Naive thymus-derived CD4-positive, alpha-beta T cell (primary cell): ENCODE measurements at regions not wholly inside any gene's neighbourhood (a gene's known extent, or its start where the extent isn't known, plus 50 kb on each side); places are given as distances from the start of the nearest gene placed in this dataset.
"Not testable (repeated sequence)": the region's sequence is repeated elsewhere in the genome, so short reads cannot be mapped to it uniquely, and the experiment has no call there.

ENCODE experiments used
- ATAC-seq: fragments of 150-1000 bp; cut with Tn5 transposase; 2 replicates; pipeline ENCODE4 v1.10.0; 2021; ENCODE audit warnings: mild to moderate bottlenecking, moderate library complexity
- CTCF ChIA-PET: fragments of 350-600 bp; sonication (Branson Sonifier 250); formaldehyde crosslinking; loops from one replicate; lab custom pipeline; 2021; ENCODE audit warnings: antibody characterized with exemption; lab: Charles Lee
- POLR2A ChIA-PET: fragments of 350-600 bp; sonication (Branson Sonifier 250); formaldehyde crosslinking; loops from one replicate; lab custom pipeline; 2021; ENCODE audit warnings: antibody characterized with exemption, inconsistent platforms; lab: Charles Lee
- DNase-seq, 9 donors: peaks; one replicate each; pipeline versions ENCODE4 v3.0.0 to v3.0.0-alpha.2; 2020 to 2022; ENCODE audit warnings: mixed read lengths in 1 of 9
- H3K27ac ChIP-seq: one replicate; pipeline ENCODE4 v1.7.0; 2013; ENCODE audit warnings: mild to moderate bottlenecking, low read depth, low read length, moderate library complexity
- H3K27me3 ChIP-seq, 2 donors: one replicate each; pipeline ENCODE4 v1.7.0; 2013; ENCODE audit warnings: low read length in 2 of 2, mild to moderate bottlenecking in 2 of 2, moderate library complexity in 2 of 2; ENCODE audit not compliant: control insufficient read depth in 2 of 2, insufficient read depth in 2 of 2
- H3K36me3 ChIP-seq, 3 experiments: 1 replicate in 2 of 3; 2 replicates in 1 of 3; pipeline ENCODE4 v1.7.0; 2013; ENCODE audit warnings: low read length in 3 of 3, mild to moderate bottlenecking in 3 of 3, moderate library complexity in 1 of 3; ENCODE audit not compliant: insufficient read depth in 3 of 3, control insufficient read depth in 2 of 3
- H3K4me1 ChIP-seq, 2 donors: one replicate each; pipeline ENCODE4 v1.7.0; 2013; ENCODE audit warnings: low read length in 2 of 2, mild to moderate bottlenecking in 2 of 2, moderate library complexity in 1 of 2; ENCODE audit not compliant: control insufficient read depth in 2 of 2, insufficient read depth in 2 of 2
- H3K4me3 ChIP-seq: 2 replicates; pipeline ENCODE4 v1.7.0; 2013; ENCODE audit warnings: mild to moderate bottlenecking, low read length
- H3K9me3 ChIP-seq, 3 experiments: 1 replicate in 2 of 3; 2 replicates in 1 of 3; pipeline ENCODE4 v1.7.0; 2013; ENCODE audit warnings: low read length in 3 of 3; ENCODE audit not compliant: control insufficient read depth in 2 of 3
- H3K27ac Mint-ChIP-seq, 9 donors: one replicate each; pipeline ENCODE4 v1.8.0; 2020 to 2022; ENCODE audit warnings: mixed read lengths in 9 of 9, mild to moderate bottlenecking in 8 of 9, moderate library complexity in 5 of 9, inconsistent platforms in 2 of 9
- H3K27me3 Mint-ChIP-seq, 5 donors: one replicate each; pipeline ENCODE4 v1.8.0; 2021 to 2022; ENCODE audit warnings: mixed read lengths in 5 of 5, mild to moderate bottlenecking in 1 of 5
- H3K36me3 Mint-ChIP-seq, 5 donors: one replicate each; pipeline ENCODE4 v1.8.0; 2020 to 2022; ENCODE audit warnings: mixed read lengths in 5 of 5, mild to moderate bottlenecking in 3 of 5, inconsistent platforms in 1 of 5
- H3K4me1 Mint-ChIP-seq, 7 donors: one replicate each; pipeline ENCODE4 v1.8.0; 2020 to 2022; ENCODE audit warnings: mixed read lengths in 7 of 7, mild to moderate bottlenecking in 3 of 7, inconsistent platforms in 1 of 7
- H3K4me3 Mint-ChIP-seq, 10 donors: one replicate each; pipeline ENCODE4 v1.8.0; 2020 to 2022; ENCODE audit warnings: mild to moderate bottlenecking in 10 of 10, mixed read lengths in 10 of 10, moderate library complexity in 6 of 10, inconsistent platforms in 2 of 10
- H3K9me3 Mint-ChIP-seq, 11 donors: one replicate each; pipeline ENCODE4 v1.8.0; 2020 to 2022; ENCODE audit warnings: mixed read lengths in 11 of 11, mild to moderate bottlenecking in 4 of 11, inconsistent platforms in 1 of 11, moderate library complexity in 1 of 11
- intact Hi-C, 2 donors: fragments of 100-400 bp; cut with micrococcal nuclease; formaldehyde crosslinking; loops; one replicate each; pipeline ENCODE4 v1.15.1; 2023

DNA sequence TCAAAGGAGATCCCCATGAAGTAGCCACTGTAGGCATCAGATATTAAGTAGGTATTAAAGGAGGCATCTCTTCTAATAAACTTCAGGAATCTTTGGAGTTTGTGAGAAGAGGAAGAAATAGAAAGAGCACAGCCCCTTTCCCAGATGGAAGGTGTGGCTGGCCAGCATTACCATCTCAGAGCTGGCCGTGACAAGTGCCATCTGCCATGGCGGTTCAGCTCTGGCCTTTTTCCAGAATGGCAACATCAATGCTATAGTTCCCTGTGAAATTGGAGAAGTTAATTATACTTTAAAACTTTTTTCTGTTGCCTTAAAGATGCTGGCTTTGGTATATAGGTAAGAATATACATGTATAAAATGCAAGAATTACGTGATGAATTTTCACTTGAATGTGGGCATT is 51.9 kb upstream of the MCUR1 start:
- ChIA-PET CTCF (no interaction called here), POLR2A (no interaction called here)
- H3K27me3 ChIP-seq, result peaks cover 3 to 4% of the 10 kb centered on the region in 2 donors
- Mint-ChIP-seq H3K9me3 (peaks cover 0 to 8% (median 1%) of the 10 kb centered on the region in 11 donors), H3K27me3 (peaks cover 35 to 48% (median 36%) of the 10 kb centered on the region in 5 donors), H3K4me3 (no peak overlapping the region), H3K4me1 (peaks cover 0 to 4% (median 0%) of the 10 kb centered on the region in 7 donors), H3K27ac (no peak overlapping the region), H3K36me3 (peaks cover 0 to 1% (median 0%) of the 10 kb centered on the region in 5 donors)
- no peaks in the 10 kb centered on the region for H3K36me3 ChIP-seq
- ATAC-seq, result no peak
- no peaks in the 10 kb centered on the region for H3K9me3 ChIP-seq
- H3K4me3 ChIP-seq, result no peak overlapping the region
- intact Hi-C loops, result no loop called here
- DNase-seq, result no peak
- H3K4me1 ChIP-seq, result no peaks in the 10 kb centered on the region
- H3K27ac ChIP-seq, result no peak overlapping the region

DNA sequence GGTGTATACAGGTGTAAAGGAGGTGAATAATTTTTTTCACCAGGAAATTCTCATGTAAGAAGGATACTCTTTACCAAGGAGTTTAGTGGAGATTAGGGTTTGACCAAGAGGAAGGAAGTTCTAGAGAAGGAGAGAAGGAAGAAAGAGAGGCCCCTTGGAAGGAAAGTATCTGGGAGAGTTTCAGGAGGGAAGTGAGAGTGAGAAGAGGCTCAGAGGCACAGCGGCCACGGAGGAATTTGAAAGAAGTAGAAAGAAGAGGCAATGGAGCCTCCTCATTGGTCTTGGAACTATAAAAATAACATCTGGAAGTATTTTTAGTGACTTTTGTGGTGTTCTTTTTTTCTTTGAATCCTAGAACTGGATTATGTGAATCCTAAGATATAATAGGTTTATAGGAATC is 50.8 kb upstream of the MCUR1 start:
- POLR2A ChIA-PET, result no interaction called here
- CTCF ChIA-PET, result no interaction called here
- Mint-ChIP-seq H3K27me3 (peaks cover 45 to 58% (median 47%) of the 10 kb centered on the region in 5 donors), H3K4me3 (no peak overlapping the region), H3K27ac (no peak overlapping the region), H3K4me1 (peaks cover 0 to 6% (median 0%) of the 10 kb centered on the region in 7 donors), H3K9me3 (peaks cover 0 to 13% (median 6%) of the 10 kb centered on the region in 11 donors), H3K36me3 (peaks cover 0 to 8% (median 0%) of the 10 kb centered on the region in 5 donors)
- Histone ChIP-seq H3K4me3 (no peak overlapping the region), H3K36me3 (no peaks in the 10 kb centered on the region), H3K27ac (no peak overlapping the region), H3K4me1 (no peaks in the 10 kb centered on the region), H3K27me3 (peaks cover 3 to 4% of the 10 kb centered on the region in 2 donors), H3K9me3 (no peaks in the 10 kb centered on the region)
- intact Hi-C loops, result no loop called here
- DNase-seq (no peak), ATAC-seq (no peak)

DNA sequence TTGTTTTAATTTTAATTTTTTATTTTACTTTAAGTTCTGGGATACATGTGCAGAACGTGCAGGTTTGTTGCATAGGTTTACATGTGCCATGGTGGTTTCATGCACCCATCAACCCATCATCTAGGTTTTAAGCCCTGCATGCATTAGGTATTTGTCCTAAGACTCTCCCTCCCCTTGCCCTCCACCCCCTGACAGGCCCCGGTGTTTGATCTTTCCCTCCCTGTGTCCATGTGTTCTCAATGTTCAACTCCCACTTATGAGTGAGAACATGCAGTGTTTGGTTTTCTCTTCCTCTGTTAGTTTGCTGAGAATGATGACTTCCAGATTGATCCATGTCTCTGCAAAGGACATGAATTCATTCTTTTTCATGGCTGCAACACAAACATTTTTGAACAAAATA is 50.3 kb upstream of the MCUR1 start:
- CTCF ChIA-PET, ATAC-seq: not testable (repeated sequence)
- peaks cover 46 to 59% (median 48%) of the 10 kb centered on the region in 5 donors for H3K27me3 Mint-ChIP-seq

More for the DNA sequence above, 50.3 kb upstream of the MCUR1 start:
- POLR2A ChIA-PET, H3K27me3 ChIP-seq, H3K4me3 Mint-ChIP-seq, H3K36me3 ChIP-seq, H3K4me3 ChIP-seq, intact Hi-C loops, H3K27ac ChIP-seq, DNase-seq, H3K9me3 ChIP-seq, H3K36me3 Mint-ChIP-seq, H3K4me1 ChIP-seq, H3K4me1 Mint-ChIP-seq, H3K27ac Mint-ChIP-seq: not testable (repeated sequence)
- H3K9me3 Mint-ChIP-seq, result peaks cover 0 to 13% (median 6%) of the 10 kb centered on the region in 11 donors
